GM06990 (cell line): ENCODE measurements at regions not wholly inside any gene's neighbourhood (a gene's known extent, or its start where the extent isn't known, plus 50 kb on each side); places are given as distances from the start of the nearest gene placed in this dataset.

Experiments
- DNase-seq: peaks from one replicate; pipeline ENCODE4 v3.0.0-alpha.2; 2011; ENCODE audit not compliant: insufficient read length; ENCODE audit errors: extremely low read depth
- H3K27me3 ChIP-seq: replicated peaks from 2 replicates; pipeline ENCODE4 v1.6.0; 2011; ENCODE audit warnings: low read length; ENCODE audit not compliant: control insufficient read depth, insufficient read depth
- H3K36me3 ChIP-seq: 2 replicates; pipeline ENCODE4 v1.5.1; 2011; ENCODE audit warnings: low read length; ENCODE audit not compliant: control insufficient read depth, insufficient read depth
- H3K4me3 ChIP-seq: replicated peaks from 2 replicates; pipeline ENCODE4 v1.5.1; 2011; ENCODE audit warnings: low read depth, mild to moderate bottlenecking, control low read depth, low read length
- CTCF ChIP-seq: IDR thresholded peaks from 2 replicates; pipeline ENCODE4 v1.5.1; 2011; ENCODE audit warnings: low read length, control low read depth, mild to moderate bottlenecking, inconsistent platforms; ENCODE audit not compliant: insufficient read depth, poor library complexity, severe bottlenecking

GRCh38 chr10:123381224-123381623 is 227.0 kb downstream of the BUB3 start:
- no peak for TF ChIP-seq CTCF
- no peaks in the 10 kb centered on the region for H3K27me3 ChIP-seq
- no peak for DNase-seq

GRCh38 chr10:123382491-123382890 is 228.3 kb downstream of the BUB3 start:
- H3K36me3 ChIP-seq: no peaks in the 10 kb centered on the region
- no peak for DNase-seq
- TF ChIP-seq CTCF: no peak
- H3K4me3 ChIP-seq: no peak overlapping the region
- no peaks in the 10 kb centered on the region for H3K27me3 ChIP-seq

More at GRCh38 chr10:123381224-123381623, 227.0 kb downstream of the BUB3 start:
- Histone ChIP-seq H3K4me3 (no peak overlapping the region), H3K36me3 (no peaks in the 10 kb centered on the region)

GRCh38 chr10:123385508-123386080 is 231.4 kb downstream of the BUB3 start:
- no peak for DNase-seq
- no peaks in the 10 kb centered on the region for H3K36me3 ChIP-seq

GRCh38 chr10:123389520-123389919 is 235.3 kb downstream of the BUB3 start:
- TF ChIP-seq CTCF: no peak
- H3K36me3 ChIP-seq: no peaks in the 10 kb centered on the region
- H3K4me3 ChIP-seq: no peak overlapping the region
- peak; percentile 30 for DNase-seq
- no peaks in the 10 kb centered on the region for H3K27me3 ChIP-seq

More at GRCh38 chr10:123385508-123386080, 231.4 kb downstream of the BUB3 start:
- TF ChIP-seq CTCF: no peak
- Histone ChIP-seq H3K4me3 (no peak overlapping the region), H3K27me3 (no peaks in the 10 kb centered on the region)

- H3K27me3 ChIP-seq: no peaks in the 10 kb centered on the region
- peak; percentile 64 for DNase-seq
- TF ChIP-seq CTCF: peak; percentile 23
- no peaks in the 10 kb centered on the region for H3K36me3 ChIP-seq
- no peak overlapping the region for H3K4me3 ChIP-seq
These were observed 236.1 kb downstream of the BUB3 start for GRCh38 chr10:123390332-123390731.

GRCh38 chr10:123390874-123391273 is 236.7 kb downstream of the BUB3 start:
- H3K36me3 ChIP-seq: no peaks in the 10 kb centered on the region
- H3K4me3 ChIP-seq: no peak overlapping the region
- DNase-seq: peak; percentile 72
- TF ChIP-seq CTCF: no peak
- no peaks in the 10 kb centered on the region for H3K27me3 ChIP-seq
